ENCODE measurements at regions not wholly inside any gene's neighbourhood (a gene's known extent, or its start where the extent isn't known, plus 50 kb on each side); places are given as distances from the start of the nearest gene placed in this dataset.

GRCh38 chr6:114940181-114940580, 597.4 kb upstream of the HS3ST5 start:
- TF ChIP-seq EZH2 (IDR thresholded peaks at IDR 0.05) (no peak), POLR2AphosphoS5 (IDR thresholded peaks at IDR 0.05; ENCODE audit: borderline replicate concordance, low read depth, low read length) (no peak)

All from SK-N-MC (cell line).